ENCODE measurements at regions not wholly inside any gene's neighbourhood (a gene's known extent, or its start where the extent isn't known, plus 50 kb on each side); places are given as distances from the start of the nearest gene placed in this dataset.

DNA sequence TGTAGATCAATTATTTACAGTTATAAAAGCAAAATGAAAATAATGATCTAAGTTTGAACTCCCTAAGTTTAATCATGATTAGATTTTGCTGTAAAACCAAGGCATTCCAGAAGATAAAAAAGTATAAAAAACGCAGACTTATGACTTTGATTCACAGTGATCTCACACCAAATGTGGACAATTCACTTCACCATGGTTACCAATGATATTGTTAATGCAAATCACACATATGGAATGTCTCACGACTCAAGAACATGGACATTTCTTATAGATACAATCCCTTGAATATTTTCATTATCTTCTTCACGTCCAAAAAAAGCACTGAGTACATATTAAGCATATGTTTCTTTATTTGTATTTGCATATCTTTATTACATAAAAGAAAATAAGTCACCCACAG lies 1054.2 kb downstream of the NAALADL2 start:
- TF ChIP-seq POLR2AphosphoS5 (IDR thresholded peaks at IDR 0.05; ENCODE audit: borderline replicate concordance, low read depth, low read length) (no peak), EZH2 (IDR thresholded peaks at IDR 0.05) (no peak)
